GM19395 (cell line): ENCODE measurements at regions not wholly inside any gene's neighbourhood (a gene's known extent, or its start where the extent isn't known, plus 50 kb on each side); places are given as distances from the start of the nearest gene placed in this dataset.
"Not testable (repeated sequence)": the region's sequence is repeated elsewhere in the genome, so short reads cannot be mapped to it uniquely, and the experiment has no call there.

Experiments
- ATAC-seq: cut with Tn5 transposase; IDR thresholded peaks from one replicate; pipeline ENCODE4 v1.9.1; 2021; ENCODE audit warnings: mild to moderate bottlenecking, moderate library complexity; ENCODE audit not compliant: unreplicated experiment

- no peak for ATAC-seq
These were observed 138.6 kb downstream of the SPRY1 start for GRCh38 chr4:123535037-123535748.

- ATAC-seq: peak; percentile 81
These were observed 139.6 kb downstream of the SPRY1 start for GRCh38 chr4:123536225-123536624.

GRCh38 chr4:123537906-123538402 is 141.4 kb downstream of the SPRY1 start:
- ATAC-seq: not testable (repeated sequence)

- no peak for ATAC-seq
These were observed 149.3 kb downstream of the SPRY1 start for GRCh38 chr4:123545667-123546572.

- ATAC-seq: no peak
These were observed 150.0 kb downstream of the SPRY1 start for GRCh38 chr4:123546573-123547060.

- ATAC-seq: no peak
These were observed 150.9 kb downstream of the SPRY1 start for GRCh38 chr4:123547216-123548165.

- no peak for ATAC-seq
These were observed 156.7 kb downstream of the SPRY1 start for GRCh38 chr4:123553279-123553678.

GRCh38 chr4:123553733-123554637 is 157.4 kb downstream of the SPRY1 start:
- ATAC-seq: no peak

GRCh38 chr4:123554801-123555232 is 158.2 kb downstream of the SPRY1 start:
- ATAC-seq: no peak

- ATAC-seq: no peak
These were observed 158.7 kb downstream of the SPRY1 start for GRCh38 chr4:123555233-123555806.

- no peak for ATAC-seq
These were observed 159.2 kb downstream of the SPRY1 start for GRCh38 chr4:123555807-123556273.

- no peak for ATAC-seq
These were observed 159.9 kb downstream of the SPRY1 start for GRCh38 chr4:123556526-123556925.

- ATAC-seq: no peak
These were observed 161.4 kb downstream of the SPRY1 start for GRCh38 chr4:123557857-123558536.

- ATAC-seq: no peak
These were observed 162.3 kb downstream of the SPRY1 start for GRCh38 chr4:123558865-123559264.

- no peak for ATAC-seq
These were observed 163.6 kb downstream of the SPRY1 start for GRCh38 chr4:123559955-123560871.

GRCh38 chr4:123561525-123561924 is 164.9 kb downstream of the SPRY1 start:
- no peak for ATAC-seq

- ATAC-seq: no peak
These were observed 166.6 kb downstream of the SPRY1 start for GRCh38 chr4:123562994-123563750.
